Neuronal stem cell (in vitro differentiated cells): ENCODE measurements at regions not wholly inside any gene's neighbourhood (a gene's known extent, or its start where the extent isn't known, plus 50 kb on each side); places are given as distances from the start of the nearest gene placed in this dataset.

Experiments
- DNase-seq: peaks from one replicate; pipeline ENCODE4 v3.0.0-alpha.2; 2013; ENCODE audit warnings: low spot score
- H2AFZ ChIP-seq: one replicate; pipeline ENCODE4 v1.6.1; 2013; ENCODE audit warnings: mild to moderate bottlenecking, low read length, inconsistent platforms
- H2AK5ac ChIP-seq: 2 replicates; pipeline ENCODE4 v1.6.1; 2013; ENCODE audit warnings: low read depth, mild to moderate bottlenecking, inconsistent platforms, low read length, moderate library complexity, mixed read lengths
- H2BK120ac ChIP-seq: 2 replicates; pipeline ENCODE4 v1.6.1; 2013; ENCODE audit warnings: low read depth, mild to moderate bottlenecking, inconsistent platforms, low read length, moderate library complexity, mixed read lengths
- H2BK12ac ChIP-seq: one replicate; pipeline ENCODE4 v1.6.1; 2013; ENCODE audit warnings: low read length, inconsistent platforms
- H2BK15ac ChIP-seq: 2 replicates; pipeline ENCODE4 v1.6.1; 2013; ENCODE audit warnings: mild to moderate bottlenecking, low read length, inconsistent platforms, mixed read lengths
- H2BK5ac ChIP-seq: one replicate; pipeline ENCODE4 v1.6.1; 2013; ENCODE audit warnings: inconsistent platforms, mild to moderate bottlenecking, low read length, moderate library complexity
- H3K14ac ChIP-seq: one replicate; pipeline ENCODE4 v1.6.1; 2013; ENCODE audit warnings: low read length, inconsistent platforms
- H3K18ac ChIP-seq: 2 replicates; pipeline ENCODE4 v1.6.1; 2013; ENCODE audit warnings: low read length, inconsistent platforms
- H3K23ac ChIP-seq: 2 replicates; pipeline ENCODE4 v1.6.1; 2013; ENCODE audit warnings: low read depth, mild to moderate bottlenecking, mixed read lengths, low read length, inconsistent platforms; ENCODE audit not compliant: poor library complexity
- H3K27ac ChIP-seq: replicated peaks from 3 replicates; pipeline ENCODE4 v1.5.1; 2013; ENCODE audit warnings: low read length, inconsistent platforms
- H3K27me3 ChIP-seq, 3 experiments: 2 replicates each; pipeline ENCODE4 v1.6.1; 2013; ENCODE audit warnings: low read length in 3 of 3, mild to moderate bottlenecking in 2 of 3, inconsistent platforms in 1 of 3, low read depth in 1 of 3, mixed read lengths in 1 of 3, moderate library complexity in 1 of 3; ENCODE audit not compliant: control insufficient read depth in 3 of 3, insufficient read depth in 3 of 3
- H3K36me3 ChIP-seq, 2 donors: replicated peaks in 1 of 2; 2 replicates each; pipeline ENCODE4 v1.6.1; 2013; ENCODE audit warnings: low read length in 2 of 2; ENCODE audit not compliant: control insufficient read depth in 2 of 2, insufficient read depth in 2 of 2
- H3K4ac ChIP-seq: 2 replicates; pipeline ENCODE4 v1.6.1; 2013; ENCODE audit warnings: inconsistent platforms, mild to moderate bottlenecking, low read length, moderate library complexity
- H3K4me1 ChIP-seq, 2 donors: 1 replicate in 1 of 2; 2 replicates in 1 of 2; pipeline ENCODE4 v1.6.1; 2013; ENCODE audit warnings: low read length in 2 of 2, low read depth in 1 of 2; ENCODE audit not compliant: control insufficient read depth in 2 of 2, insufficient read depth in 1 of 2
- H3K4me2 ChIP-seq: one replicate; pipeline ENCODE4 v1.6.1; 2013; ENCODE audit warnings: mild to moderate bottlenecking, low read length, inconsistent platforms; ENCODE audit not compliant: insufficient read depth, poor library complexity, severe bottlenecking
- H3K4me3 ChIP-seq, 2 donors: 2 replicates each; pipeline ENCODE4 v1.5.1; 2013; ENCODE audit warnings: low read length in 2 of 2, mild to moderate bottlenecking in 2 of 2, inconsistent platforms in 1 of 2, moderate library complexity in 1 of 2
- H3K79me1 ChIP-seq: one replicate; pipeline ENCODE4 v1.6.1; 2013; ENCODE audit warnings: low read depth, mild to moderate bottlenecking, inconsistent platforms, low read length, moderate library complexity
- H3K9ac ChIP-seq: one replicate; pipeline ENCODE4 v1.6.1; 2013; ENCODE audit warnings: mild to moderate bottlenecking, low read depth, low read length, inconsistent platforms; ENCODE audit not compliant: poor library complexity
- H3K9me3 ChIP-seq, 2 donors: replicated peaks in 1 of 2; 2 replicates each; pipeline versions ENCODE3 to v1.6.1; 2013; ENCODE audit warnings: low read length in 2 of 2, mild to moderate bottlenecking in 2 of 2, inconsistent platforms in 1 of 2, low read depth in 1 of 2, mixed read lengths in 1 of 2, moderate library complexity in 1 of 2; ENCODE audit not compliant: control insufficient read depth in 2 of 2, insufficient read depth in 1 of 2
- H4K8ac ChIP-seq: one replicate; pipeline ENCODE4 v1.6.1; 2013; ENCODE audit warnings: low read depth, mild to moderate bottlenecking, inconsistent platforms, low read length, moderate library complexity
- H4K91ac ChIP-seq: one replicate; pipeline ENCODE4 v1.6.1; 2013; ENCODE audit warnings: low read length, low read depth, mild to moderate bottlenecking, inconsistent platforms; ENCODE audit not compliant: poor library complexity
- WGBS, 2 donors: extraction: QIAGEN DNeasy Blood & Tissue Kit; methylation state at CpG; one replicate each; pipeline ENCODE4 v1.1.7; 2013; ENCODE audit warnings: missing lambda C conversion rate in 2 of 2, mixed read lengths in 1 of 2; ENCODE audit not compliant: insufficient read length in 2 of 2, insufficient replicate concordance in 1 of 2; ENCODE audit errors: extremely low coverage in 2 of 2; 5-methylcytosine and 5-hydroxymethylcytosine counted together

DNA sequence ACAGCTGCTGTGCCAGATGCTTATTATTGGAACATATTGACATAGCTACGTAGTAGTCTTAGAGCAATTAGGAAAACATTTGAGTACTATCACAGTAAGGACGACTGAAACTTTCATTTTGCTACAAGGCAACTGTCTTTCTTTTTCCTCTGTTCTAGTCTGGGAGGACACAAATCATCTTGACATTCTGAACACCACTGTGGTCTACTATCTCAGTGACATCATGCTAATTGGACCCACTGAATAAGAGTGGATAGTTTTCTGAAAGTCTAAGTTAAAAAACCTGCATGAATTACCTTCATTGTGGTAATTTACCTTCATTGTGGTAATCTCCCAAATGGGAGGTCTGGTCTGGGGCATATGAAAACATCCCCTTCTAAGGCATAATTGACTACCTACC lies 163.3 kb upstream of the MOCS1 start:
- Histone ChIP-seq H3K18ac (no peak overlapping the region), H3K27me3 (no peaks in the 10 kb centered on the region), H2BK120ac (no peak overlapping the region), H3K23ac (no peak overlapping the region), H2AK5ac (no peak overlapping the region), H3K4me2 (no peak overlapping the region), H2AFZ (no peak overlapping the region), H3K27ac (no peak overlapping the region), H3K4ac (no peak overlapping the region), H3K36me3 (no peaks in the 10 kb centered on the region), H2BK12ac (no peak overlapping the region), H3K9ac (no peak overlapping the region), H4K91ac (no peak overlapping the region), H3K4me3 (no peak overlapping the region), H3K14ac (no peak overlapping the region), H3K9me3 (no peaks in the 10 kb centered on the region), H2BK5ac (no peak overlapping the region), H3K79me1 (no peaks in the 10 kb centered on the region), H3K4me1 (no peaks in the 10 kb centered on the region), H2BK15ac (no peak overlapping the region), H4K8ac (no peak overlapping the region)
- DNase-seq, result no peak
- no CpG with 5 or more reads among the region's 2 CpGs for WGBS, 2 donors

DNA sequence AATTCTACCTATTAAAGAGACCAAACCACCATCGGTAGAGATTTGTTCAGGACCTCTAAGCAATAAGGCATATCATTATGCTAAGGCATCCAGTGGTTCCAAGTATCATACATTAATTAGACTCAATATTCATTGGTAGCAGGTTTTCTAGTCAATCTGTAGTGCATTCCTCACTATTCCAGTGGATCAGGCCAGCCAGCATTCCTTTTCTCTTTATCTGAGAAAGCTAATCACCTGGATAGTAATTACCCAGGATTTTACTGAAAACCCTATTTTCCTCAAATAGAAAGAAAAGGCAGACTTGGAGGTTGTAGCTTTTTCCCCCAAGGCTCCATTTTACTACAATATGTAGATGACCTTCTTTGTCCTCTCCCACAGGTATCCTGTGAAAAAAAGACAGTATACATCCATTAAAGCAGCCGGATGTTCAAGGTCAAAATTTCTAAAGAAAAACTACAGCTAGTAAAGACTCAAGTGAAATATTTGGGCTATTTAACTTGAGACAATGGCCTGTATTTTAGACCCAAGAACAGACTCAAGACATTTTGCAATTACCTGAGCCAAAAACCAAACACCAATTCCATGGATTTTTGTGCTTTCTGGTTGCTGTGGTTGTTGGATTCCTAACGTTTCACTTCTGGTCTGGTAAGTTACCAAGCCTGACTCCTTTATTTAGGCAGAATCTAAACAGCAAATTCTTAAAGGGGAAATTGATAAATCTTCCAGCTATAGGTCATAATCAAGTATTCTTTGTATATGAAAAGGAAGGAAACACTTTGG lies 149.1 kb upstream of the MOCS1 start:
- Histone ChIP-seq H3K4me3 (no peak overlapping the region), H3K4me1 (no peaks in the 10 kb centered on the region), H3K9me3 (no peaks in the 10 kb centered on the region), H3K79me1 (no peaks in the 10 kb centered on the region), H3K9ac (no peak overlapping the region), H4K91ac (no peak overlapping the region), H3K4ac (no peak overlapping the region), H3K27ac (no peak overlapping the region), H2AK5ac (no peak overlapping the region), H3K23ac (no peak overlapping the region), H3K14ac (no peak overlapping the region), H3K18ac (no peak overlapping the region), H2BK5ac (no peak overlapping the region), H3K36me3 (no peaks in the 10 kb centered on the region), H3K27me3 (no peaks in the 10 kb centered on the region), H3K4me2 (no peak overlapping the region), H2AFZ (no peak overlapping the region), H2BK15ac (no peak overlapping the region), H2BK120ac (no peak overlapping the region), H4K8ac (no peak overlapping the region), H2BK12ac (no peak overlapping the region)
- WGBS, 2 donors, result no CpG with 5 or more reads among the region's 3 CpGs
- no peak for DNase-seq

- H3K4me2 ChIP-seq, result no peak overlapping the region
- no peak overlapping the region for H3K14ac ChIP-seq
- no peak overlapping the region for H2BK12ac ChIP-seq
- H2AFZ ChIP-seq, result no peak overlapping the region
- H3K18ac ChIP-seq, result no peak overlapping the region
- no CpG with 5 or more reads among the region's 6 CpGs for WGBS, 2 donors
- H2BK120ac ChIP-seq, result no peak overlapping the region
- H3K23ac ChIP-seq, result no peak overlapping the region
- no peak overlapping the region for H3K4me3 ChIP-seq
- H3K4me1 ChIP-seq, result no peaks in the 10 kb centered on the region
- H3K36me3 ChIP-seq, result no peaks in the 10 kb centered on the region
- no peaks in the 10 kb centered on the region for H3K79me1 ChIP-seq
- H4K8ac ChIP-seq, result no peak overlapping the region
- no peak overlapping the region for H2BK5ac ChIP-seq
- no peak overlapping the region for H3K9ac ChIP-seq
- no peak overlapping the region for H3K27ac ChIP-seq
- no peaks in the 10 kb centered on the region for H3K9me3 ChIP-seq
- no peak overlapping the region for H4K91ac ChIP-seq
- DNase-seq, result no peak
- no peak overlapping the region for H2AK5ac ChIP-seq
- no peaks in the 10 kb centered on the region for H3K27me3 ChIP-seq
- no peak overlapping the region for H2BK15ac ChIP-seq
- no peak overlapping the region for H3K4ac ChIP-seq
Observed at GRCh38 chr6:40082278-40083043, 148.2 kb upstream of the MOCS1 start.

GRCh38 chr6:40077736-40078135 lies 143.5 kb upstream of the MOCS1 start:
- no CpG with 5 or more reads among the region's 2 CpGs for WGBS, 2 donors
- no peak overlapping the region for H2BK15ac ChIP-seq
- H3K9me3 ChIP-seq, result no peaks in the 10 kb centered on the region
- no peak overlapping the region for H4K8ac ChIP-seq
- H3K36me3 ChIP-seq, result no peaks in the 10 kb centered on the region
- no peak overlapping the region for H3K23ac ChIP-seq
- no peak overlapping the region for H2BK120ac ChIP-seq
- H3K4me3 ChIP-seq, result no peak overlapping the region
- no peak overlapping the region for H2AK5ac ChIP-seq
- peaks cover 0 to 4% of the 10 kb centered on the region in 2 donors for H3K4me1 ChIP-seq
- no peak overlapping the region for H3K4me2 ChIP-seq
- no peak for DNase-seq
- H3K9ac ChIP-seq, result no peak overlapping the region
- no peak overlapping the region for H3K18ac ChIP-seq
- no peak overlapping the region for H2AFZ ChIP-seq
- H3K14ac ChIP-seq, result no peak overlapping the region
- no peak overlapping the region for H3K4ac ChIP-seq
- H2BK5ac ChIP-seq, result no peak overlapping the region
- H3K27ac ChIP-seq, result no peak overlapping the region
- no peaks in the 10 kb centered on the region for H3K79me1 ChIP-seq
- no peak overlapping the region for H4K91ac ChIP-seq
- H3K27me3 ChIP-seq, result no peaks in the 10 kb centered on the region
- H2BK12ac ChIP-seq, result no peak overlapping the region
